ENCODE measurements at regions not wholly inside any gene's neighbourhood (a gene's known extent, or its start where the extent isn't known, plus 50 kb on each side); places are given as distances from the start of the nearest gene placed in this dataset.

DNA sequence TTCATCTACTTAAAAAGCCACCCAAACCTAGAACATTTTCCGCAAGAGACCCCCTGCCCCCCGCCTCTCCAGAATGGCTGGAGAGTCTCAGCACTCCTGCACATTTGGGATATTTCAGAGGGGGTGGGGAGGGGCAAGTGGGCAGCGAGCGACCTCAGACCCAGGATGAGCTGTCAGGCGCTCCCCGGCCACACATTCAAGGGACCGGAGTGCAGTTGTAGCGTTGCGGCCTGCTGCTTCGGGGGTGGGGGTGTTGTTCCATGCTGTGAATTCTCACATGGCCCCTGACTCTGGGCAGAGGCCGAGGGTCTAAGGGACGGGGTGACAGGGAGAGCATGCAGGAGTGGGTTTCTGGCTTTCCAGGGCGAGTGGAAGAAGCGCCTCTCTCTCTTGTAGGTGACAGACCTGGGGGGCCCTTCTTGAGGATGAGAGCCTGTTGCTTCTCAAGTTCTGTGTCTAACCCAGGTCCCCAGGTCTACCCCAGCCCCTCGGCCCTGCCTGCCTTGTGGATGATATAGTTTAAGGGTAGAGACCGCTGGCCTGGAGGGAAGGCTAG, 231.2 kb downstream of the SEC14L1 start:
- Histone ChIP-seq H3K4me1 (ENCODE audit: control insufficient read depth in 2 of 2, insufficient read depth in 2 of 2, low read length in 2 of 2) (peaks cover 37 to 51% of the 10 kb centered on the region in 2 donors), H3K4me3 (ENCODE audit: low read length) (peak overlapping the region; percentile 98), H3K27ac (ENCODE audit: low read depth, low read length) (peak overlapping the region; percentile 80), H3K27me3 (ENCODE audit: control insufficient read depth in 2 of 2, insufficient read depth in 2 of 2, low read length in 2 of 2) (no peaks in the 10 kb centered on the region), H3K36me3 (ENCODE audit: control insufficient read depth in 2 of 3, insufficient read depth in 3 of 3, low read length in 3 of 3) (peaks cover 0 to 9% (median 0%) of the 10 kb centered on the region in 3 experiments), H3K9me3 (ENCODE audit: control insufficient read depth in 2 of 3, low read length in 3 of 3) (no peaks in the 10 kb centered on the region)
- peaks cover 0 to 2% (median 0%) of the 10 kb centered on the region in 11 donors for H3K9me3 Mint-ChIP-seq
- H3K4me3 Mint-ChIP-seq, result peak overlapping the region; percentile 80 to 100 (median 85)
- no peak for DNase-seq
- peaks cover 49 to 71% (median 62%) of the 10 kb centered on the region in 7 donors for H3K4me1 Mint-ChIP-seq
- intact Hi-C loops (cut with micrococcal nuclease), result loop anchor here (1.0 to 10.0 kb wide), 6 partner anchors 8 to 753 kb away; partner anchors contain the start of genes SEC14L1 (in 1 of the 2), TMC6 (in 1 of the 2) and TNRC6C (in 1 of the 2)
- ATAC-seq, result no peak
- CTCF ChIA-PET, result interaction anchor here (1.0 to 1.2 kb wide), 2 partner anchors 10 to 69 kb away, joined by 3 read pairs; no protein-coding TSS in a partner anchor
- peaks cover 0 to 24% (median 0%) of the 10 kb centered on the region in 5 donors for H3K36me3 Mint-ChIP-seq
- H3K27me3 Mint-ChIP-seq, result no peaks in the 10 kb centered on the region
- peak overlapping the region; percentile 81 to 93 (median 88) for H3K27ac Mint-ChIP-seq
- POLR2A ChIA-PET, result interaction anchor here (0.6 to 6.8 kb wide), 12 partner anchors 9 to 89 kb away, joined by 3 to 63 read pairs (median 5); no protein-coding TSS in a partner anchor

DNA sequence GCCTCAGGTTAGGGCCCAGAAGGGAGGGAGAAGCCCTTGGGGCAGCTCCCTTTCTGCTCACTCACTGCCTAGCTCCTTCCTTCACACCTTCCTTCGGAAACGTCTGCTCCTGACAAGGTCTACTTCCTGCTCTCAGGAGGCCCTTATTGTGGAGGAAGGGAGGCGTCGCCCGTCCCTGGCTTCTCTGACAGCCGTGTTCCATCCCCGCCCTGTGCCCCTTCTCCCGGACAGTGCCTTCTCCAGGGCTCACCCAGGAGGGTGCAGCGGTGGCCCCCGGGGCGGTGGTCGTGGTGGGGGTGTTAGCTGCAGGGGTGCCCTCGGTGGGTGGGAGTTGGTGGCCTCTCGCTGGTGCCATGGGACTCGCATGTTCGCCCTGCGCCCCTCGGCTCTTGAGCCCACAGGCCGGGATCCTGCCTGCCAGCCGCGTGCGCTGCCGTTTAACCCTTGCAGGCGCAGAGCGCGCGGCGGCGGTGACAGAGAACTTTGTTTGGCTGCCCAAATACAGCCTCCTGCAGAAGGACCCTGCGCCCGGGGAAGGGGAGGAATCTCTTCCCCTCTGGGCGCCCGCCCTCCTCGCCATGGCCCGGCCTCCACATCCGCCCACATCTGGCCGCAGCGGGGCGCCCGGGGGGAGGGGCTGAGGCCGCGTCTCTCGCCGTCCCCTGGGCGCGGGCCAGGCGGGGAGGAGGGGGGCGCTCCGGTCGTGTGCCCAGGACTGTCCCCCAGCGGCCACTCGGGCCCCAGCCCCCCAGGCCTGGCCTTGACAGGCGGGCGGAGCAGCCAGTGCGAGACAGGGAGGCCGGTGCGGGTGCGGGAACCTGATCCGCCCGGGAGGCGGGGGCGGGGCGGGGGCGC, 231.9 kb downstream of the SEC14L1 start:
- peak; percentile 60 for ATAC-seq
- Histone ChIP-seq H3K27ac (ENCODE audit: low read depth, low read length) (peak overlapping the region; percentile 80), H3K27me3 (ENCODE audit: control insufficient read depth in 2 of 2, insufficient read depth in 2 of 2, low read length in 2 of 2) (no peaks in the 10 kb centered on the region), H3K36me3 (ENCODE audit: control insufficient read depth in 2 of 3, insufficient read depth in 3 of 3, low read length in 3 of 3) (peaks cover 0 to 9% (median 0%) of the 10 kb centered on the region in 3 experiments), H3K4me1 (ENCODE audit: control insufficient read depth in 2 of 2, insufficient read depth in 2 of 2, low read length in 2 of 2) (peaks cover 44 to 54% of the 10 kb centered on the region in 2 donors), H3K9me3 (ENCODE audit: control insufficient read depth in 2 of 3, low read length in 3 of 3) (no peaks in the 10 kb centered on the region), H3K4me3 (ENCODE audit: low read length) (peak overlapping the region; percentile 98)
- ChIA-PET CTCF (interaction anchor here (0.6 to 1.2 kb wide), 5 partner anchors 10 to 999 kb away, joined by 3 read pairs; no protein-coding TSS in a partner anchor), POLR2A (interaction anchor here (0.6 to 6.8 kb wide), 15 partner anchors 10 to 89 kb away, joined by 3 to 112 read pairs (median 5); no protein-coding TSS in a partner anchor)
- Mint-ChIP-seq H3K4me3 (peak overlapping the region; percentile 80 to 100 (median 85)), H3K4me1 (peaks cover 49 to 74% (median 65%) of the 10 kb centered on the region in 7 donors), H3K9me3 (peaks cover 0 to 2% (median 0%) of the 10 kb centered on the region in 11 donors), H3K27ac (peak overlapping the region in 8 of 9 donors; percentile 84 to 93 (median 90)), H3K27me3 (no peaks in the 10 kb centered on the region), H3K36me3 (peaks cover 0 to 24% (median 0%) of the 10 kb centered on the region in 5 donors)
- intact Hi-C loops (cut with micrococcal nuclease), result loop anchor here (1.0 to 10.0 kb wide), 7 partner anchors 8 to 752 kb away; partner anchors contain the start of genes SEC14L1 (in 1 of the 2), TMC6 (in 1 of the 2) and TNRC6C (in 1 of the 2)
- DNase-seq, result peak; percentile 44 to 82 (median 63)

DNA sequence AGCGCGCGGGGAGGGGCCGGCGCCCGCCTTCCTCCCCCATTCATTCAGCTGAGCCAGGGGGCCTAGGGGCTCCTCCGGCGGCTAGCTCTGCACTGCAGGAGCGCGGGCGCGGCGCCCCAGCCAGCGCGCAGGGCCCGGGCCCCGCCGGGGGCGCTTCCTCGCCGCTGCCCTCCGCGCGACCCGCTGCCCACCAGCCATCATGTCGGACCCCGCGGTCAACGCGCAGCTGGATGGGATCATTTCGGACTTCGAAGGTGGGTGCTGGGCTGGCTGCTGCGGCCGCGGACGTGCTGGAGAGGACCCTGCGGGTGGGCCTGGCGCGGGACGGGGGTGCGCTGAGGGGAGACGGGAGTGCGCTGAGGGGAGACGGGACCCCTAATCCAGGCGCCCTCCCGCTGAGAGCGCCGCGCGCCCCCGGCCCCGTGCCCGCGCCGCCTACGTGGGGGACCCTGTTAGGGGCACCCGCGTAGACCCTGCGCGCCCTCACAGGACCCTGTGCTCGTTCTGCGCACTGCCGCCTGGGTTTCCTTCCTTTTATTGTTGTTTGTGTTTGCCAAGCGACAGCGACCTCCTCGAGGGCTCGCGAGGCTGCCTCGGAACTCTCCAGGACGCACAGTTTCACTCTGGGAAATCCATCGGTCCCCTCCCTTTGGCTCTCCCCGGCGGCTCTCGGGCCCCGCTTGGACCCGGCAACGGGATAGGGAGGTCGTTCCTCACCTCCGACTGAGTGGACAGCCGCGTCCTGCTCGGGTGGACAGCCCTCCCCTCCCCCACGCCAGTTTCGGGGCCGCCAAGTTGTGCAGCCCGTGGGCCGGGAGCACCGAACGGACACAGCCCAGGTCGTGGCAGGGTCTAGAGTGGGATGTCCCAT, 232.8 kb downstream of the SEC14L1 start:
- Histone ChIP-seq H3K4me3 (ENCODE audit: low read length) (peak overlapping the region; percentile 98), H3K9me3 (ENCODE audit: control insufficient read depth in 2 of 3, low read length in 3 of 3) (no peaks in the 10 kb centered on the region), H3K4me1 (ENCODE audit: control insufficient read depth in 2 of 2, insufficient read depth in 2 of 2, low read length in 2 of 2) (peaks cover 52 to 62% of the 10 kb centered on the region in 2 donors), H3K36me3 (ENCODE audit: control insufficient read depth in 2 of 3, insufficient read depth in 3 of 3, low read length in 3 of 3) (peaks cover 0 to 10% (median 0%) of the 10 kb centered on the region in 3 experiments), H3K27me3 (ENCODE audit: control insufficient read depth in 2 of 2, insufficient read depth in 2 of 2, low read length in 2 of 2) (no peaks in the 10 kb centered on the region), H3K27ac (ENCODE audit: low read depth, low read length) (peak overlapping the region; percentile 80)
- Mint-ChIP-seq H3K9me3 (peaks cover 0 to 2% (median 0%) of the 10 kb centered on the region in 11 donors), H3K4me1 (peaks cover 56 to 78% (median 70%) of the 10 kb centered on the region in 7 donors), H3K4me3 (peak overlapping the region; percentile 95 to 100 (median 99)), H3K27ac (peak overlapping the region; percentile 85 to 99 (median 97)), H3K27me3 (no peaks in the 10 kb centered on the region), H3K36me3 (peaks cover 0 to 29% (median 3%) of the 10 kb centered on the region in 5 donors)
- CTCF ChIA-PET, result interaction anchor here (0.6 to 1.9 kb wide), 7 partner anchors 9 to 845 kb away, joined by 3 to 12 read pairs (median 4); no protein-coding TSS in a partner anchor
- POLR2A ChIA-PET, result interaction anchor here (0.8 to 6.8 kb wide), 19 partner anchors 9 to 80 kb away, joined by 3 to 112 read pairs (median 14); no protein-coding TSS in a partner anchor
- peak in 7 of 9 donors; percentile 33 to 61 (median 51) for DNase-seq
- ATAC-seq, result peak; percentile 45
- intact Hi-C loops (cut with micrococcal nuclease), result loop anchor here (1.0 to 10.0 kb wide), 10 partner anchors 9 to 751 kb away; partner anchors contain the start of genes SEC14L1 (in 1 of the 2), TMC6 (in 1 of the 2) and TNRC6C (in 1 of the 2)

DNA sequence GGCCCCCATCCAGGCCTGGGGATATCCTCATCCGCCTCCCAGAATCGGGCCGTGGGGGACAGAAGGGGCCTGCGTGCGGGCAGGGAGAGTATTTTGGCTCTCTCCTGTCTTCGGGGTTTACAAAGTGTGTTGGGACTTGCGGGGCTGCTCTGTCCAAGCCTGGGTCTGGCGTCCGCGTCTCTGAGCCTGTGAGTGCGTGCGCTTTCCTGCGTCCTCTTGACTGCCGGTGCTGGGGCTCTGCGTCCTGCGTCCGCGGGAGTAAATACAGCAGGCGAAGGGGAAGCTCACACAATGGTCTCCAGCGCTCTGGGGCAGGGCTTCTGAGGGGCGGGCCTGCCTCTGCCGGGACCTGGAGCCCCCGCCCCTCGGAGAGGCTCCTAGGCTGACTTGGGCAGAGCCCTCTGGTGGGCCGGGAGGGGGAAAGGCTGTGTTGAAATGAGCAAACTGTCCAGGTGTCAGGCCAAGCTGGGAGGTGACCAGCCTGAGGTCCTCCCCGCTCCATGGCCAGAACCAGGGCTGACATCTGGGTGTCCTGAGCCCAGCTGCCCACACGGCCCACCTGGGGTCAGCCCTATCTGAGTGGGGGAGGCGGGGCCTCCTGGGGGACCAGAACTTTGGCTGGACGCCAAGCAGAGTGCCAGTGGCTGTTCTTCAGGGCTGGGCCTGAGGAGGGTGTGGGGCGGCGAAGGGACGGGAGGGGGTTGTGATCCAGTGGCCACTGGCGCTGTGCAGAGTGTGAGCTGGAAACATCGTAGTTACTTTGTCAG, 233.6 kb downstream of the SEC14L1 start:
- Mint-ChIP-seq H3K36me3 (peaks cover 0 to 30% (median 3%) of the 10 kb centered on the region in 5 donors), H3K27me3 (no peaks in the 10 kb centered on the region), H3K27ac (peak overlapping the region; percentile 85 to 99 (median 97)), H3K4me3 (peak overlapping the region; percentile 95 to 100 (median 99)), H3K9me3 (peaks cover 0 to 2% (median 0%) of the 10 kb centered on the region in 11 donors), H3K4me1 (peaks cover 59 to 79% (median 75%) of the 10 kb centered on the region in 7 donors)
- intact Hi-C loops (cut with micrococcal nuclease), result loop anchor here (1.0 to 10.0 kb wide), 7 partner anchors 8 to 750 kb away; partner anchors contain the start of genes TMC6 (in 1 of the 2) and TNRC6C (in 1 of the 2)
- H3K4me1 ChIP-seq (ENCODE audit: control insufficient read depth in 2 of 2, insufficient read depth in 2 of 2, low read length in 2 of 2), result peaks cover 58 to 70% of the 10 kb centered on the region in 2 donors
- DNase-seq (peak; percentile 50 to 78 (median 72)), ATAC-seq (peak; percentile 80)
- ChIA-PET POLR2A (interaction anchor here (0.7 to 6.8 kb wide), 29 partner anchors 9 to 584 kb away, joined by 3 to 112 read pairs (median 9); partner anchors contain the start of gene TNRC6C), CTCF (interaction anchor here (0.5 to 2.9 kb wide), 15 partner anchors 8 to 291 kb away, joined by 3 to 12 read pairs (median 4); no protein-coding TSS in a partner anchor)
- peak overlapping the region; percentile 98 for H3K4me3 ChIP-seq (ENCODE audit: low read length)
- peaks cover 0 to 15% (median 0%) of the 10 kb centered on the region in 3 experiments for H3K36me3 ChIP-seq (ENCODE audit: control insufficient read depth in 2 of 3, insufficient read depth in 3 of 3, low read length in 3 of 3)
- H3K27me3 ChIP-seq (ENCODE audit: control insufficient read depth in 2 of 2, insufficient read depth in 2 of 2, low read length in 2 of 2), result no peaks in the 10 kb centered on the region
- no peaks in the 10 kb centered on the region for H3K9me3 ChIP-seq (ENCODE audit: control insufficient read depth in 2 of 3, low read length in 3 of 3)
- H3K27ac ChIP-seq (ENCODE audit: low read depth, low read length), result peak overlapping the region; percentile 80
